Upper lobe of left lung (tissue), 6 donors: ENCODE measurements at regions not wholly inside any gene's neighbourhood (a gene's known extent, or its start where the extent isn't known, plus 50 kb on each side); places are given as distances from the start of the nearest gene placed in this dataset.

ENCODE experiments used
- ATAC-seq, 2 donors: fragments of 200-7000 bp; cut with Tn5 transposase; one replicate each; pipeline ENCODE4 v1.9.1; 2022; ENCODE audit warnings: mild to moderate bottlenecking in 2 of 2, moderate library complexity in 2 of 2; ENCODE audit not compliant: low FRiP score in 2 of 2
- DNase-seq, 2 donors: peaks; one replicate each; pipeline ENCODE4 v3.0.0-alpha.2; 2019 to 2020
- H3K27ac ChIP-seq, 4 donors: fragments of 200-600 bp; sonication (generic); one replicate each; pipeline ENCODE4 v1.5.1; 2016 to 2019
- H3K27me3 ChIP-seq, 4 donors: fragments of 200-600 bp; sonication (generic); one replicate each; pipeline ENCODE4 v1.5.1; 2017 to 2019
- H3K36me3 ChIP-seq, 4 donors: fragments of 200-600 bp; sonication (generic); one replicate each; pipeline ENCODE4 v1.5.1; 2016 to 2019
- H3K4me1 ChIP-seq, 4 donors: fragments of 200-600 bp; sonication (generic); one replicate each; pipeline ENCODE4 v1.5.1; 2018 to 2019
- H3K4me3 ChIP-seq, 4 donors: fragments of 200-600 bp; sonication (generic); one replicate each; pipeline ENCODE4 v1.5.1; 2017 to 2019; ENCODE audit warnings: mild to moderate bottlenecking in 2 of 4, moderate library complexity in 1 of 4
- H3K9me3 ChIP-seq, 4 donors: fragments of 200-600 bp; sonication (generic); one replicate each; pipeline ENCODE4 v1.5.1; 2018 to 2019
- CTCF ChIP-seq, 6 experiments: fragments of 450-650 bp in 4 of 6; fragments of 200-600 bp in 2 of 6; sonication (generic) in 2 of 6; IDR thresholded peaks; one replicate each; pipeline ENCODE4 v1.5.1; 2016 to 2019; ENCODE audit warnings: antibody characterized with exemption in 6 of 6
- EP300 ChIP-seq, 4 donors: sonication (generic); formaldehyde crosslinking; IDR thresholded peaks; one replicate each; pipeline ENCODE4 v1.5.1; 2017; ENCODE audit warnings: antibody characterized with exemption in 4 of 4, control low read depth in 2 of 4
- POLR2A ChIP-seq, 4 donors: fragments of 450-650 bp; IDR thresholded peaks; one replicate each; pipeline ENCODE4 v1.5.1; 2016 to 2017; ENCODE audit warnings: antibody characterized with exemption in 4 of 4, mild to moderate bottlenecking in 2 of 4
- POLR2AphosphoS5 ChIP-seq, 2 donors: sonication (generic); formaldehyde crosslinking; IDR thresholded peaks; one replicate each; pipeline ENCODE4 v1.5.1; 2017; ENCODE audit warnings: antibody characterized with exemption in 2 of 2
- WGBS, 2 donors: methylation state at CpG; one replicate each; pipeline ENCODE4 v1.1.5; 2017 to 2018; 5-methylcytosine and 5-hydroxymethylcytosine counted together
- donor health status: DM: no; HTN: no; CAD: no; lungs with moderate emphysema.
- donor health status: DM: no; HTN: yes; CAD: no; lungs with severe emphysema.

GRCh38 chr14:106211334-106211900 is 685.0 kb downstream of the TMEM121 start:
- no peaks in the 10 kb centered on the region for H3K9me3 ChIP-seq
- WGBS, 2 donors, result 48 to 63% methylated on average over 5 to 7 of the region's 7 CpGs
- H3K27me3 ChIP-seq, result no peaks in the 10 kb centered on the region
- DNase-seq (no peak), ATAC-seq (no peak)
- H3K4me1 ChIP-seq, result no peaks in the 10 kb centered on the region
- no peak for TF ChIP-seq EP300 (IDR thresholded peaks at IDR 0.05)
- no peak for TF ChIP-seq POLR2A (IDR thresholded peaks at IDR 0.05)
- no peak for TF ChIP-seq POLR2AphosphoS5 (IDR thresholded peaks at IDR 0.05)
- no peaks in the 10 kb centered on the region for H3K36me3 ChIP-seq
- no peak overlapping the region for H3K27ac ChIP-seq
- H3K4me3 ChIP-seq, result no peak overlapping the region

- TF ChIP-seq POLR2A (IDR thresholded peaks at IDR 0.05) (no peak), CTCF (IDR thresholded peaks at IDR 0.05) (no peak), POLR2AphosphoS5 (IDR thresholded peaks at IDR 0.05) (no peak), EP300 (IDR thresholded peaks at IDR 0.05) (no peak)
- Histone ChIP-seq H3K36me3 (no peaks in the 10 kb centered on the region), H3K4me3 (no peak overlapping the region), H3K9me3 (no peaks in the 10 kb centered on the region), H3K27ac (no peak overlapping the region), H3K27me3 (no peaks in the 10 kb centered on the region), H3K4me1 (no peaks in the 10 kb centered on the region)
- ATAC-seq (no peak), DNase-seq (no peak)
- WGBS, 2 donors, result 36 to 47% methylated on average over 2 of the region's 2 CpGs
Measured at GRCh38 chr14:106215229-106215628, 688.8 kb downstream of the TMEM121 start.

GRCh38 chr14:106216679-106217078 is 690.3 kb downstream of the TMEM121 start:
- no peak overlapping the region for H3K4me3 ChIP-seq
- H3K36me3 ChIP-seq, result no peaks in the 10 kb centered on the region
- TF ChIP-seq POLR2A (IDR thresholded peaks at IDR 0.05) (no peak), POLR2AphosphoS5 (IDR thresholded peaks at IDR 0.05) (no peak), EP300 (IDR thresholded peaks at IDR 0.05) (no peak), CTCF (IDR thresholded peaks at IDR 0.05) (no peak)
- no peak overlapping the region for H3K27ac ChIP-seq
- DNase-seq, result no peak
- ATAC-seq, result no peak
- 67% methylated on average over 1 of the region's 1 CpG; no CpG with 5 or more reads in 1 of the 2 donors for WGBS, 2 donors
- H3K4me1 ChIP-seq, result no peaks in the 10 kb centered on the region
- no peaks in the 10 kb centered on the region for H3K9me3 ChIP-seq
- no peaks in the 10 kb centered on the region for H3K27me3 ChIP-seq

GRCh38 chr14:106218174-106218573 is 691.8 kb downstream of the TMEM121 start:
- H3K4me1 ChIP-seq, result no peaks in the 10 kb centered on the region
- TF ChIP-seq EP300 (IDR thresholded peaks at IDR 0.05) (no peak), POLR2AphosphoS5 (IDR thresholded peaks at IDR 0.05) (no peak), CTCF (IDR thresholded peaks at IDR 0.05) (no peak), POLR2A (IDR thresholded peaks at IDR 0.05) (no peak)
- H3K36me3 ChIP-seq, result no peaks in the 10 kb centered on the region
- H3K9me3 ChIP-seq, result no peaks in the 10 kb centered on the region
- H3K27ac ChIP-seq, result no peak overlapping the region
- ATAC-seq, result no peak
- no peak overlapping the region for H3K4me3 ChIP-seq
- 27 to 29% methylated on average over 5 of the region's 5 CpGs for WGBS, 2 donors
- no peaks in the 10 kb centered on the region for H3K27me3 ChIP-seq
- no peak for DNase-seq

- no peaks in the 10 kb centered on the region for H3K4me1 ChIP-seq
- no peak for ATAC-seq
- H3K27ac ChIP-seq, result no peak overlapping the region
- H3K27me3 ChIP-seq, result no peaks in the 10 kb centered on the region
- H3K36me3 ChIP-seq, result no peaks in the 10 kb centered on the region
- no peak for TF ChIP-seq EP300 (IDR thresholded peaks at IDR 0.05)
- TF ChIP-seq POLR2AphosphoS5 (IDR thresholded peaks at IDR 0.05), result no peak
- no peak for TF ChIP-seq POLR2A (IDR thresholded peaks at IDR 0.05)
- TF ChIP-seq CTCF (IDR thresholded peaks at IDR 0.05), result no peak
- H3K4me3 ChIP-seq, result no peak overlapping the region
- WGBS, 2 donors, result 47 to 51% methylated on average over 3 of the region's 3 CpGs
- H3K9me3 ChIP-seq, result no peaks in the 10 kb centered on the region
- no peak for DNase-seq
Measured at GRCh38 chr14:106222311-106222710, 695.9 kb downstream of the TMEM121 start.
